ENCODE measurements at regions not wholly inside any gene's neighbourhood (a gene's known extent, or its start where the extent isn't known, plus 50 kb on each side); places are given as distances from the start of the nearest gene placed in this dataset.
"Not testable (repeated sequence)": the region's sequence is repeated elsewhere in the genome, so short reads cannot be mapped to it uniquely, and the experiment has no call there.

DNA sequence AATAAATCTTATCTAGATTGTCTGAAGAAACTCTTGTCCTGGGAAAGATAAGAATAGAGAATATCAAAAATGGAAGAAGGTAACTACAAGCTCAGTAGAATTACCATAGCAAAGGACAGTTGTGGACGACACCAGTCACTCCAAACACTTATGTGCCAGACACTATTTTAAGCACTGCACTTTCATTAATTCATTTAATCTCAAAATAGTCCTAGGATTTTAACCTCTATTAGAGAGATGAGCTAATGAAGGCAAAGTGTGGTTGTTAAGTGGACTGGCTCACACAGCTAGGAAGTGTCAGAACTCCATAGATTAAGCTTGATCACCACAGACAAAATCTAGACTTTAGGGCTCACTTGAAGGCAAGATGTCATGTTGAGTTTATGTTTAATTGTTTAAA, 168.9 kb downstream of the CDC14C start:
- TF ChIP-seq, protein P1, sequence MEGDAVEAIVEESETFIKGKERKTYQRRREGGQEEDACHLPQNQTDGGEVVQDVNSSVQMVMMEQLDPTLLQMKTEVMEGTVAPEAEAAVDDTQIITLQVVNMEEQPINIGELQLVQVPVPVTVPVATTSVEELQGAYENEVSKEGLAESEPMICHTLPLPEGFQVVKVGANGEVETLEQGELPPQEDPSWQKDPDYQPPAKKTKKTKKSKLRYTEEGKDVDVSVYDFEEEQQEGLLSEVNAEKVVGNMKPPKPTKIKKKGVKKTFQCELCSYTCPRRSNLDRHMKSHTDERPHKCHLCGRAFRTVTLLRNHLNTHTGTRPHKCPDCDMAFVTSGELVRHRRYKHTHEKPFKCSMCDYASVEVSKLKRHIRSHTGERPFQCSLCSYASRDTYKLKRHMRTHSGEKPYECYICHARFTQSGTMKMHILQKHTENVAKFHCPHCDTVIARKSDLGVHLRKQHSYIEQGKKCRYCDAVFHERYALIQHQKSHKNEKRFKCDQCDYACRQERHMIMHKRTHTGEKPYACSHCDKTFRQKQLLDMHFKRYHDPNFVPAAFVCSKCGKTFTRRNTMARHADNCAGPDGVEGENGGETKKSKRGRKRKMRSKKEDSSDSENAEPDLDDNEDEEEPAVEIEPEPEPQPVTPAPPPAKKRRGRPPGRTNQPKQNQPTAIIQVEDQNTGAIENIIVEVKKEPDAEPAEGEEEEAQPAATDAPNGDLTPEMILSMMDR (IDR thresholded peaks at IDR 0.05; ENCODE audit: insufficient read depth, low read length, poor library complexity, severe bottlenecking), result no peak
- no peaks in the 10 kb centered on the region for H3K36me3 ChIP-seq (ENCODE audit: control insufficient read depth, insufficient read depth, low read length)
- no peak for DNase-seq (ENCODE audit: low read depth)
- H3K4me3 ChIP-seq (ENCODE audit: low read depth, low read length), result no peak overlapping the region
- no peaks in the 10 kb centered on the region for H3K27me3 ChIP-seq (ENCODE audit: control insufficient read depth, insufficient read depth, low read length)

DNA sequence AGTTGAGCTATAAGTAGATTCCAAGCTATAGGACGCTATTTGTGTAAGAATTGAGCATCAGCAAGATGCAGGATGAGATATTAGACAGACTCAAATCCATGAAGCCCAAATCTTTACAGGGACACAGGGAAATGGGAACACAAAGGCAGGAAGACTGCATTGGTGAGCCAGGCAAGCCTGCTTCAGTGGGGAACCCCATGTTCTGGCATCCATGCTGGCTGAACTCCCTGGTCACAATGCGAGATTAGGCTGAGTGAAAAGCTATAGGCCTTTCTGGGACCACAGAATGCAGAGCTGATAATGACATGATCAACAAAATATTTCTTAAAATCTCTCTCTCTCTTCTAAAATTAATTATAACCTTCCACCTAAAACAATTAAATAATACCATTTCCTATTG, 170.5 kb downstream of the CDC14C start:
- TF ChIP-seq, protein P1 (IDR thresholded peaks at IDR 0.05; ENCODE audit: insufficient read depth, low read length, poor library complexity, severe bottlenecking), result no peak
- no peak overlapping the region for H3K4me3 ChIP-seq (ENCODE audit: low read depth, low read length)
- H3K27me3 ChIP-seq (ENCODE audit: control insufficient read depth, insufficient read depth, low read length), result no peaks in the 10 kb centered on the region
- no peaks in the 10 kb centered on the region for H3K36me3 ChIP-seq (ENCODE audit: control insufficient read depth, insufficient read depth, low read length)
- DNase-seq (ENCODE audit: low read depth), result no peak

DNA sequence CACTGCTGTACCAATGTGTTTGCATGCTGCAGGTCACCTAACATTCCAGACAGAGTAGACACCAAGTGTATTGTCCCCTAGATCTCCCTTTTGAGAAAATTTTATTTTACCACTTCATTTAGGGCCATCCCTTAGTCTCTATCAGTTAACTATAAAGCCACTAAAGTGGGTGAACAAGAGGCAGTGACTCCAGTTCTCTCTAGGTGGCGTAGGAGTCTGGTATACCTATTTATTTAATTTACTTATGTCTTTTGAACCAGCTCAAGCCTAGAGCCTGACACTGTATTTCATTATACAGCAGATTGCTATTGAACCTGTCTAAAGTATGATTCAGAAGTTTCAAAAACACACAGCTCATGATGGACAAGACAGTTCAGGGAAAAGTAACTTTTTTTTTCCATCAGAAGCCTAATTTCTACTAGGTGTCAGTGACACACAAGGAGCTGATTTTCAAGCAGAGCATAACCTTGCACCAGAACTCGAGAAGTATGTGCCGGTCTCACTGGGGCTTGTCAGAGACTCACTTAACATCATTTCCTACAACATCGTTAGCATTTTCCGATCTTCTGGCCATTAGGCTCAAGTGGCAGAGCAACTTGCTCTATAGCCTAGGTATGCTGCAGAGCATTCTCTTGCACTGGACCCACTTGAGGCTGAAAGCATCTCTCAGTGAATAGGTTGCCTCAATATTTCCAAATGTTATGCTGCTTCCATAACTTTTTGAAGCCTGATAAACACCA, 175.4 kb downstream of the CDC14C start:
- TF ChIP-seq, protein P1 (IDR thresholded peaks at IDR 0.05; ENCODE audit: insufficient read depth, low read length, poor library complexity, severe bottlenecking), result peak; percentile 40
- no peak for DNase-seq (ENCODE audit: low read depth)
- Histone ChIP-seq H3K4me3 (ENCODE audit: low read depth, low read length) (no peak overlapping the region), H3K27me3 (ENCODE audit: control insufficient read depth, insufficient read depth, low read length) (no peaks in the 10 kb centered on the region), H3K36me3 (ENCODE audit: control insufficient read depth, insufficient read depth, low read length) (no peaks in the 10 kb centered on the region)

DNA sequence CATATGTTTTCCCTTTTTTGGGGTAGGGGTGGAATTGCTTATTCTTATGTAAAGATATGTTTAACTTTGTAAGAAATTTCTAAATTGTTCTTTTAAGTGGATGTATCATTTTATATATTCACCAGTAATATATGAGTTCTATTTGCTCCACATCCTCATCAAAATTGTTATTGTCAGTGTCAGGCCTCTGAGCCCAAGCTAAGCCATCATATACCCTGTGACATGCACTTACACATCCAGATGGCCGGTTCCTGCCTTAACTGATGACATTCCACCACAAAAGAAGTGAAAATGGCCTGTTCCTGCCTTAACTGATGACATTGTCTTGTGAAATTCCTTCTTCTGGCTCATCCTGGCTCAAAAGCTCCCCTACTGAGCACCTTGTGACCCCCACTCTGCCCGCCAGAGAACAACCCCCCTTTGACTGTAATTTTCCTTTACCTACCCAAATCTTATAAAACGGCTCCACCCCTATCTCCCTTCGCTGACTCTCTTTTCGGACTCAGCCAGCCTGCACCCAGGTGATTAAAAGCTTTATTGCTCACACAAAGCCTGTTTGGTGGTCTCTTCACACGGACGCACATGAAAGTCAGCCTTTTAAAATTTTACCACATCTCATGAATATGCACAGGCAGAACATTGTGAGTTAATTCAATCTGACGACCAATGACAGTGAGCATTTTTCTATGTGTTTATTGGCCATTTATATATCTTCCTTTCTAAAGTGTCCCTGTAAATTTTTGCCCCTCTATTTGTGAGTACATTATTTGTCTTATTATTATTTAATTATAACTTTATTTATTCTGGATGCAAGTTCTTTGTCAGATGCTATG, 176.8 kb downstream of the CDC14C start:
- H3K27me3 ChIP-seq (ENCODE audit: control insufficient read depth, insufficient read depth, low read length); DNase-seq (ENCODE audit: low read depth); H3K36me3 ChIP-seq (ENCODE audit: control insufficient read depth, insufficient read depth, low read length); H3K4me3 ChIP-seq (ENCODE audit: low read depth, low read length): not testable (repeated sequence)

DNA sequence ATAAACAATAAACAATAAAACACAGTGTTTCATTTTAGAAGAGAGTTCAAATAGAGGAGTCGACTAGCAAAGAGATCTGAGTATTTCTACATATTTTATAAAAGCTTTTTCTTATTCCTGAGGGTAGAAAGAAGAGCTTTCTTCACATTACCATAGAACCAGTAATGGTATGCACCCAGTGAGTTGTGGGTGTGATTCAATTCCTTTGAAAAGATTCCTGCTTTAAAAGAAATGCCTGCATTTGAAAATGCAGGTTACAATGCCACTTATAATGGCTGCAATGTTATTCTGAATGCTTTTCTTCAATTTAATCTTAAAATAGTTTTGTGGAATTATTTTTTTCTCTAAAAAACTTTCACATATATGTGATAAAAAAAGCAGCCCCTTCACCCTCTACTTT, 178.1 kb downstream of the CDC14C start:
- TF ChIP-seq, protein P1 (IDR thresholded peaks at IDR 0.05; ENCODE audit: insufficient read depth, low read length, poor library complexity, severe bottlenecking), result no peak
- DNase-seq (ENCODE audit: low read depth), result no peak
- Histone ChIP-seq H3K27me3 (ENCODE audit: control insufficient read depth, insufficient read depth, low read length) (no peaks in the 10 kb centered on the region), H3K4me3 (ENCODE audit: low read depth, low read length) (no peak overlapping the region), H3K36me3 (ENCODE audit: control insufficient read depth, insufficient read depth, low read length) (no peaks in the 10 kb centered on the region)

DNA sequence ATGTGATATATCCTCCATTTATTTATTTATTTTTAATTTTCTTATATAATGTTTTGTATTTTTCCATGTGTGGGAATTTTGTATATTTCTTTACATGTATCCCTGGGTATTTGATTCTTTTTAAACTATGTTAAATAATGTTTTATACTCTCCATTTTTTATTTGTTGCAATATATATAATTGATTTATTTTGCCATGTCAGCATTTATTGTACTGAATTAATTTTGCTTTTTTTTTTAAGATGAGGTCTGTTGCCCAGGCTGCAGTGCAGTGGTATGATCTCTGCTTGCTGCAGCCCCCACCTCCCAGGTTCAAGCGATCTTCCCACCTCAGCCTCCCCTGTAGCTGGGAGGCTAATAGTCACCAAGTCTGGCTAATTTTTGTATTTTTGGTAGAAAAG, 187.4 kb downstream of the CDC14C start:
- TF ChIP-seq, protein P1 (IDR thresholded peaks at IDR 0.05; ENCODE audit: insufficient read depth, low read length, poor library complexity, severe bottlenecking), result no peak
- no peak for DNase-seq (ENCODE audit: low read depth)
- no peak overlapping the region for H3K4me3 ChIP-seq (ENCODE audit: low read depth, low read length)
- H3K27me3 ChIP-seq (ENCODE audit: control insufficient read depth, insufficient read depth, low read length), result no peaks in the 10 kb centered on the region
- no peaks in the 10 kb centered on the region for H3K36me3 ChIP-seq (ENCODE audit: control insufficient read depth, insufficient read depth, low read length)

Data from kidney epithelial cell (primary cell).